PC-9 (cell line): ENCODE measurements at regions not wholly inside any gene's neighbourhood (a gene's known extent, or its start where the extent isn't known, plus 50 kb on each side); places are given as distances from the start of the nearest gene placed in this dataset.

Experiments
- BruUV-seq: library from RNA; stranded (reverse); fragments of 400-500 nt; replicated peaks from 2 replicates; lab custom pipeline; 2021; lab: Mats Ljungman, UMichigan
- CTCF ChIA-PET: fragments of 300-600 bp; sonication (Branson Sonifier 250); formaldehyde crosslinking; loops from one replicate; lab custom pipeline; 2022; ENCODE audit warnings: antibody characterized with exemption; lab: Charles Lee
- POLR2A ChIA-PET: fragments of 300-600 bp; sonication (Branson Sonifier 250); formaldehyde crosslinking; loops from one replicate; lab custom pipeline; 2022; ENCODE audit warnings: antibody characterized with exemption; ENCODE audit not compliant: unreplicated experiment; lab: Charles Lee
- DNase-seq, 2 experiments: peaks; one replicate each; pipeline versions ENCODE4 v3.0.0 to v3.0.0-alpha.2; 2015 to 2022; ENCODE audit warnings: mixed read lengths in 1 of 2
- H2AFZ ChIP-seq: fragments of 200-600 bp; sonication (generic); 2 replicates; pipeline ENCODE4 v1.8.1; 2017; ENCODE audit warnings: antibody characterized with exemption
- H3F3A ChIP-seq: fragments of 200-600 bp; sonication (generic); 2 replicates; pipeline ENCODE4 v1.8.1; 2017; ENCODE audit warnings: antibody characterized with exemption, mild to moderate bottlenecking, low read depth; ENCODE audit not compliant: insufficient read depth
- H3K27ac ChIP-seq: fragments of 200-600 bp; sonication (generic); 2 replicates; pipeline ENCODE4 v1.6.1; 2016; ENCODE audit warnings: mixed run types
- H3K27me3 ChIP-seq: fragments of 200-600 bp; sonication (generic); 2 replicates; pipeline ENCODE4 v1.6.1; 2016; ENCODE audit warnings: low read depth, mixed run types; ENCODE audit not compliant: insufficient read depth
- H3K36me3 ChIP-seq: fragments of 200-600 bp; sonication (generic); 2 replicates; pipeline ENCODE4 v1.6.1; 2016; ENCODE audit warnings: low read depth, mixed run types
- H3K4me1 ChIP-seq: fragments of 200-600 bp; sonication (generic); replicated peaks from 2 replicates; pipeline ENCODE4 v1.6.1; 2016; ENCODE audit warnings: mixed run types; ENCODE audit not compliant: insufficient read depth
- H3K4me2 ChIP-seq: fragments of 200-600 bp; sonication (generic); 2 replicates; pipeline ENCODE4 v1.6.1; 2017; ENCODE audit warnings: mixed run types
- H3K4me3 ChIP-seq: fragments of 200-600 bp; sonication (generic); 2 replicates; pipeline ENCODE4 v1.6.1; 2016; ENCODE audit warnings: mixed run types
- H3K79me2 ChIP-seq: fragments of 200-600 bp; sonication (generic); 2 replicates; pipeline ENCODE4 v1.6.1; 2017; ENCODE audit warnings: low read depth, mixed run types
- H3K9me2 ChIP-seq: fragments of 200-600 bp; sonication (generic); 2 replicates; pipeline ENCODE4 v1.8.1; 2017; ENCODE audit warnings: mild to moderate bottlenecking; ENCODE audit not compliant: insufficient read depth
- H3K9me3 ChIP-seq: fragments of 200-600 bp; sonication (generic); 2 replicates; pipeline ENCODE4 v1.8.1; 2016; ENCODE audit warnings: low read depth; ENCODE audit not compliant: insufficient read depth
- H4K20me1 ChIP-seq: fragments of 200-600 bp; sonication (generic); 2 replicates; pipeline ENCODE4 v1.8.1; 2017; ENCODE audit not compliant: insufficient read depth
- EZH2 ChIP-seq: fragments of 200-600 bp; sonication (generic); IDR thresholded peaks from 2 replicates; pipeline ENCODE4 v1.8.0; 2017; ENCODE audit warnings: antibody characterized with exemption, low read depth
- intact Hi-C: fragments of 100-400 bp; cut with micrococcal nuclease; formaldehyde crosslinking; loops from one replicate; pipeline ENCODE4 v1.10.0; 2022; ENCODE audit not compliant: unreplicated experiment
- TF ChIP-seq, protein P1 (sequence below): fragments of 200-600 bp; sonication (generic); conservative IDR thresholded peaks from 2 replicates; pipeline ENCODE4 v1.6.1; 2017; ENCODE audit warnings: mixed run types, antibody characterized with exemption, mild to moderate bottlenecking, moderate library complexity

DNA sequence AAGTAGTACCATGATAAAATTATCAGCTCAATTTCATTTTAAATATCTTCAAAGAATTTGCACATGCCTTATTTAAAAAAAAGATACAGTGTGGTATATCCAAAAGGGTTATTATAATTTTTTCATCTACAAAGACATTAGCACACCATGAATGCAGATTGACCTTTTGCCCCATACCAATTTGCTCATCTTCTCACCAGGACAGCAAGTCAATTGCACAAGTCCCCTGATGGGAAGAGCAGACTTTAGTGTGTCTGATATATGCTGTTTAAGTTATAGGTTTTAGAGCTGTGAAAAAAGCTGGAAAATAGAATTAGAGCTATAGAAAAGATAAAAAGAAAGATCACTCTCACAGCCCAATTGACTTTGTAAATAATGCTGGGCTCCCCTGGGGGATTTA lies 325.8 kb upstream of the CDH6 start:
- no peaks in the 10 kb centered on the region for H4K20me1 ChIP-seq
- no peaks in the 10 kb centered on the region for H3F3A ChIP-seq
- ChIA-PET CTCF (no interaction called here), POLR2A (no interaction called here)
- H3K27me3 ChIP-seq, result no peaks in the 10 kb centered on the region
- H3K9me2 ChIP-seq, result no peaks in the 10 kb centered on the region
- no peaks in the 10 kb centered on the region for H3K4me1 ChIP-seq
- no peaks in the 10 kb centered on the region for H3K36me3 ChIP-seq
- no peak overlapping the region for H3K4me3 ChIP-seq
- H3K79me2 ChIP-seq, result no peaks in the 10 kb centered on the region
- no peak overlapping the region for H3K4me2 ChIP-seq
- intact Hi-C loops, result no loop called here
- no peak for TF ChIP-seq EZH2
- TF ChIP-seq, protein P1, sequence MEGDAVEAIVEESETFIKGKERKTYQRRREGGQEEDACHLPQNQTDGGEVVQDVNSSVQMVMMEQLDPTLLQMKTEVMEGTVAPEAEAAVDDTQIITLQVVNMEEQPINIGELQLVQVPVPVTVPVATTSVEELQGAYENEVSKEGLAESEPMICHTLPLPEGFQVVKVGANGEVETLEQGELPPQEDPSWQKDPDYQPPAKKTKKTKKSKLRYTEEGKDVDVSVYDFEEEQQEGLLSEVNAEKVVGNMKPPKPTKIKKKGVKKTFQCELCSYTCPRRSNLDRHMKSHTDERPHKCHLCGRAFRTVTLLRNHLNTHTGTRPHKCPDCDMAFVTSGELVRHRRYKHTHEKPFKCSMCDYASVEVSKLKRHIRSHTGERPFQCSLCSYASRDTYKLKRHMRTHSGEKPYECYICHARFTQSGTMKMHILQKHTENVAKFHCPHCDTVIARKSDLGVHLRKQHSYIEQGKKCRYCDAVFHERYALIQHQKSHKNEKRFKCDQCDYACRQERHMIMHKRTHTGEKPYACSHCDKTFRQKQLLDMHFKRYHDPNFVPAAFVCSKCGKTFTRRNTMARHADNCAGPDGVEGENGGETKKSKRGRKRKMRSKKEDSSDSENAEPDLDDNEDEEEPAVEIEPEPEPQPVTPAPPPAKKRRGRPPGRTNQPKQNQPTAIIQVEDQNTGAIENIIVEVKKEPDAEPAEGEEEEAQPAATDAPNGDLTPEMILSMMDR, result no peak
- DNase-seq, result no peak
- H2AFZ ChIP-seq, result no peak overlapping the region
- H3K27ac ChIP-seq, result no peak overlapping the region
- H3K9me3 ChIP-seq, result no peaks in the 10 kb centered on the region
- BruUV-seq, result no TSS peak

DNA sequence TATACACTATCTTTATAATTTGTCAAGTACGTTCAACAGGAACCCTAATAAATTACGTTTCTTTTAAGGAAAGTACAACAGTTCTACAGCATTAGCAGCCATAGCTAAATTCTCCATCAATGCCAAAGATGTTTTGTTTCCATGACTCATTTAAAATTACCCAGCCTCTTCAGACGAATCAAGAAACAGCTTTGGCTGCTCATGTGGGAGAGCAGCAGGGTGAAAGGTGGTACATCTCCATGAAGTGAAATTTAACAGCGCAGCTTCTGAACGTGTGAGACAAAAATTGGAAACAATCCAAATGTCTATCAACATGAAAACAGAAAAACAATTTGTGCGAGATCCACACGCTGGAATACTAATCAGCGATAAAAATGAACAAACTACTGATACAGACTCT lies 327.3 kb upstream of the CDH6 start:
- H3K9me3 ChIP-seq, result no peaks in the 10 kb centered on the region
- no TSS peak for BruUV-seq
- intact Hi-C loops, result no loop called here
- H4K20me1 ChIP-seq, result no peaks in the 10 kb centered on the region
- H2AFZ ChIP-seq, result no peak overlapping the region
- no peaks in the 10 kb centered on the region for H3K9me2 ChIP-seq
- POLR2A ChIA-PET, result no interaction called here
- CTCF ChIA-PET, result no interaction called here
- H3F3A ChIP-seq, result no peaks in the 10 kb centered on the region
- TF ChIP-seq EZH2, result no peak
- TF ChIP-seq, protein P1, result no peak
- no peaks in the 10 kb centered on the region for H3K27me3 ChIP-seq
- no peak for DNase-seq
- H3K4me2 ChIP-seq, result no peak overlapping the region
- no peak overlapping the region for H3K4me3 ChIP-seq
- no peaks in the 10 kb centered on the region for H3K4me1 ChIP-seq
- no peak overlapping the region for H3K27ac ChIP-seq
- no peaks in the 10 kb centered on the region for H3K36me3 ChIP-seq
- H3K79me2 ChIP-seq, result no peaks in the 10 kb centered on the region

DNA sequence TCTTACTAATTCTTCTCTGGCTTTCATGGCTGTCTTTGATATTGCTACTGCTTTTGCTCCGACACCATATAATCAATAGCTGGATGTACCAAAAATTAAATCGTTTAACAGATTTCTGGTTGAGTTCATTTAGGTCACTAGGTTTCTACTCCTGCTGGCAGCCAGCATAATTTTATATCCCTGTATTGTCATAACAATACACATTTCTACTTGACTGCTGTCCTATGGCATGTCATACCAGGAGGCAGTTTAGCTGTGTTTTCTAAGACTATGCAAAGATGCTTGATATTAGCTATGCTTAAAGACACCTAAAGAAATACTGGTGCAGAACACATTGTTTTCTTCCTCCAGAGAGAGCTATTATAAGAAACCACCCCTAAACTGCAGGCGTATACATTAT lies 337.2 kb upstream of the CDH6 start:
- CTCF ChIA-PET, result no interaction called here
- Histone ChIP-seq H3K36me3 (no peaks in the 10 kb centered on the region), H3K27ac (no peak overlapping the region), H3K4me2 (no peak overlapping the region), H3K79me2 (no peaks in the 10 kb centered on the region), H3K4me3 (no peak overlapping the region), H3F3A (no peaks in the 10 kb centered on the region), H3K27me3 (no peaks in the 10 kb centered on the region), H4K20me1 (no peaks in the 10 kb centered on the region), H2AFZ (no peak overlapping the region), H3K9me3 (no peaks in the 10 kb centered on the region), H3K9me2 (no peaks in the 10 kb centered on the region), H3K4me1 (no peaks in the 10 kb centered on the region)
- BruUV-seq, result no TSS peak
- TF ChIP-seq EZH2, result no peak
- TF ChIP-seq, protein P1, result no peak
- POLR2A ChIA-PET, result no interaction called here
- DNase-seq, result no peak
- intact Hi-C loops, result no loop called here
